Astrocyte (in vitro differentiated cells and primary cell): ENCODE measurements at regions not wholly inside any gene's neighbourhood (a gene's known extent, or its start where the extent isn't known, plus 50 kb on each side); places are given as distances from the start of the nearest gene placed in this dataset.

Experiments used
- DNase-seq: peaks from one replicate; pipeline ENCODE4 v3.0.0-alpha.2; 2010; ENCODE audit warnings: low read depth
- FAIRE-seq: peaks from 2 replicates; lab custom pipeline; 2011; peaks lifted over from hg19 to GRCh38; lab: Jason Lieb, UNC
- H2AFZ ChIP-seq: 2 replicates; pipeline ENCODE4 v1.6.0; 2012; ENCODE audit warnings: low read depth, low read length, inconsistent platforms
- H3K27ac ChIP-seq: 2 replicates; pipeline ENCODE4 v1.5.1; 2011; ENCODE audit warnings: low read depth, low read length, inconsistent platforms
- H3K27me3 ChIP-seq: 2 replicates; pipeline ENCODE4 v1.6.0; 2011; ENCODE audit warnings: low read length, inconsistent platforms; ENCODE audit not compliant: insufficient read depth
- H3K36me3 ChIP-seq: 2 replicates; pipeline ENCODE4 v1.5.1; 2011; ENCODE audit warnings: low read length, inconsistent platforms; ENCODE audit not compliant: insufficient read depth
- H3K4me1 ChIP-seq: 2 replicates; pipeline ENCODE4 v1.5.1; 2011; ENCODE audit warnings: low read length, inconsistent platforms; ENCODE audit not compliant: insufficient read depth
- H3K4me2 ChIP-seq: 2 replicates; pipeline ENCODE4 v1.6.0; 2012; ENCODE audit warnings: low read length, inconsistent platforms
- H3K4me3 ChIP-seq: 2 replicates; pipeline ENCODE4 v1.5.1; 2011; ENCODE audit warnings: low read depth, mild to moderate bottlenecking, low read length, inconsistent platforms; ENCODE audit not compliant: insufficient read depth
- H3K79me2 ChIP-seq: 2 replicates; pipeline ENCODE4 v1.6.0; 2012; ENCODE audit warnings: mild to moderate bottlenecking, low read length, inconsistent platforms; ENCODE audit not compliant: insufficient read depth
- H3K9ac ChIP-seq: 2 replicates; pipeline ENCODE4 v1.6.0; 2012; ENCODE audit warnings: mild to moderate bottlenecking, low read length, inconsistent platforms
- H3K9me3 ChIP-seq: 2 replicates; pipeline ENCODE4 v1.5.1; 2012; ENCODE audit warnings: low read depth, mild to moderate bottlenecking, low read length, inconsistent platforms; ENCODE audit not compliant: insufficient read depth
- H4K20me1 ChIP-seq: 2 replicates; pipeline ENCODE4 v1.6.0; 2012; ENCODE audit warnings: low read length, inconsistent platforms; ENCODE audit not compliant: insufficient read depth
- H3K27ac Mint-ChIP-seq: one replicate; pipeline ENCODE4 v1.8.0; 2021; ENCODE audit warnings: mild to moderate bottlenecking, mixed read lengths; ENCODE audit not compliant: unreplicated experiment
- H3K27me3 Mint-ChIP-seq: one replicate; pipeline ENCODE4 v1.8.0; 2021; ENCODE audit warnings: low read depth, mixed read lengths; ENCODE audit not compliant: unreplicated experiment
- H3K36me3 Mint-ChIP-seq: one replicate; pipeline ENCODE4 v1.8.0; 2021; ENCODE audit warnings: low read depth, mixed read lengths; ENCODE audit not compliant: unreplicated experiment
- H3K4me1 Mint-ChIP-seq: one replicate; pipeline ENCODE4 v1.8.0; 2021; ENCODE audit warnings: low read depth, mixed read lengths; ENCODE audit not compliant: unreplicated experiment
- H3K4me3 Mint-ChIP-seq: one replicate; pipeline ENCODE4 v1.8.0; 2021; ENCODE audit warnings: mild to moderate bottlenecking, moderate library complexity, mixed read lengths; ENCODE audit not compliant: unreplicated experiment
- H3K9me3 Mint-ChIP-seq: one replicate; pipeline ENCODE4 v1.8.0; 2021; ENCODE audit warnings: mild to moderate bottlenecking, mixed read lengths; ENCODE audit not compliant: unreplicated experiment
- EZH2 ChIP-seq: IDR thresholded peaks from 2 replicates; pipeline ENCODE4 v1.6.1; 2012; ENCODE audit warnings: mild to moderate bottlenecking, low read length, inconsistent platforms; ENCODE audit not compliant: insufficient read depth
- TF ChIP-seq, protein P1 (sequence below): IDR thresholded peaks from 2 replicates; pipeline ENCODE4 v1.5.1; 2011; ENCODE audit warnings: low read depth, mild to moderate bottlenecking, inconsistent platforms, low read length, moderate library complexity; ENCODE audit not compliant: insufficient read depth

DNA sequence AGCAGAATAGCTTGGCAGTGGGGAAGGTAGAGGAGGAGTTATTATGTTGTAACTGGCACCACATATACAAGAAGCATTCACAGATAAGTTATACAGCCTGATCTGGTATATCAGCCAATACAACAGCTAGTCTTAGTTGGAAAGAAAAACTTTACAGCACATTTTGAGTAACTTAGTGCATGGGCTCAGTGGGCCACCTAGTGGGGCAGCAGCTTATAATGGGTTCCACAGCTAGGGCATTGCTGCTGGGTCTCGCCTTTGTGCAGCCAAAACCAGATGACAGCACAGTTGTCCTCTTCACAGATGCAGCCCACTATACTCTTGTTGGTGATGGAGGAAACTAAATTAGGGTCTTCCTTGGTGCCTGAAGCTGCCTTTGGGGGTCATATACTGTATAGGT, 448.1 kb upstream of the RASGEF1B start:
- no peaks in the 10 kb centered on the region for H3K9me3 Mint-ChIP-seq
- FAIRE-seq: no peak
- no peaks in the 10 kb centered on the region for H3K9me3 ChIP-seq

GRCh38 chr4:81919223-81919622, 447.5 kb upstream of the RASGEF1B start:
- H2AFZ ChIP-seq: no peak overlapping the region
- TF ChIP-seq EZH2: no peak
- TF ChIP-seq, protein P1, sequence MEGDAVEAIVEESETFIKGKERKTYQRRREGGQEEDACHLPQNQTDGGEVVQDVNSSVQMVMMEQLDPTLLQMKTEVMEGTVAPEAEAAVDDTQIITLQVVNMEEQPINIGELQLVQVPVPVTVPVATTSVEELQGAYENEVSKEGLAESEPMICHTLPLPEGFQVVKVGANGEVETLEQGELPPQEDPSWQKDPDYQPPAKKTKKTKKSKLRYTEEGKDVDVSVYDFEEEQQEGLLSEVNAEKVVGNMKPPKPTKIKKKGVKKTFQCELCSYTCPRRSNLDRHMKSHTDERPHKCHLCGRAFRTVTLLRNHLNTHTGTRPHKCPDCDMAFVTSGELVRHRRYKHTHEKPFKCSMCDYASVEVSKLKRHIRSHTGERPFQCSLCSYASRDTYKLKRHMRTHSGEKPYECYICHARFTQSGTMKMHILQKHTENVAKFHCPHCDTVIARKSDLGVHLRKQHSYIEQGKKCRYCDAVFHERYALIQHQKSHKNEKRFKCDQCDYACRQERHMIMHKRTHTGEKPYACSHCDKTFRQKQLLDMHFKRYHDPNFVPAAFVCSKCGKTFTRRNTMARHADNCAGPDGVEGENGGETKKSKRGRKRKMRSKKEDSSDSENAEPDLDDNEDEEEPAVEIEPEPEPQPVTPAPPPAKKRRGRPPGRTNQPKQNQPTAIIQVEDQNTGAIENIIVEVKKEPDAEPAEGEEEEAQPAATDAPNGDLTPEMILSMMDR: no peak
- no peaks in the 10 kb centered on the region for H3K9me3 ChIP-seq
- no peak overlapping the region for H3K4me3 ChIP-seq
- H3K4me2 ChIP-seq: no peak overlapping the region
- Mint-ChIP-seq H3K4me3 (no peak overlapping the region), H3K36me3 (no peaks in the 10 kb centered on the region), H3K4me1 (no peaks in the 10 kb centered on the region), H3K9me3 (no peaks in the 10 kb centered on the region), H3K27ac (no peak overlapping the region), H3K27me3 (peaks cover 18% of the 10 kb centered on the region)
- DNase-seq: no peak
- H3K27me3 ChIP-seq: no peaks in the 10 kb centered on the region
- H3K4me1 ChIP-seq: no peaks in the 10 kb centered on the region
- no peak for FAIRE-seq
- H4K20me1 ChIP-seq: no peaks in the 10 kb centered on the region
- no peaks in the 10 kb centered on the region for H3K79me2 ChIP-seq
- H3K36me3 ChIP-seq: no peaks in the 10 kb centered on the region
- no peak overlapping the region for H3K27ac ChIP-seq
- H3K9ac ChIP-seq: no peak overlapping the region

More for the DNA sequence above, 448.1 kb upstream of the RASGEF1B start:
- Histone ChIP-seq H2AFZ (no peak overlapping the region), H3K36me3 (no peaks in the 10 kb centered on the region), H3K4me2 (no peak overlapping the region), H3K4me1 (no peaks in the 10 kb centered on the region), H3K4me3 (no peak overlapping the region), H3K9ac (no peak overlapping the region), H3K27ac (no peak overlapping the region), H4K20me1 (no peaks in the 10 kb centered on the region), H3K79me2 (no peaks in the 10 kb centered on the region), H3K27me3 (no peaks in the 10 kb centered on the region)
- no peak overlapping the region for H3K27ac Mint-ChIP-seq
- H3K4me1 Mint-ChIP-seq: no peaks in the 10 kb centered on the region
- no peak overlapping the region for H3K4me3 Mint-ChIP-seq
- H3K27me3 Mint-ChIP-seq: peaks cover 18% of the 10 kb centered on the region
- DNase-seq: no peak
- no peaks in the 10 kb centered on the region for H3K36me3 Mint-ChIP-seq
- TF ChIP-seq EZH2: no peak
- TF ChIP-seq, protein P1: no peak

DNA sequence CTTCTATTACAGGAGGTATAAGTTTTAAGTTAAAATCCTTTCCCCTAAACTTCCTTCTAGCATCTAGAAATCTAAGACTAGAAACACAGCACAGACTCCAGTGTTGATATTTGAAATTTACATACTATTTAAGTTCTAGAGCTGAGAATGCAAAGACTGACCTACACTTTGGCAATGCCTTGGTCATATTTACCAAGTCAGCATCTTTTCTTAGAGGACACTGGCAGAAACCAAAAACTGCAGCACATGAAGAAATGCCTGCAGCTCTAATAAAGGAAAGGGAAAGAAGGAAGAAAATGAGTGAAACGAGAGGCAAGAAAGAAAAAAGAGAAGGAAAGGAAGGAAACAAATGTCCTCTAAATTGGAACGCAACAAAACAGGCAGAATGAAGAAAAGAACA, 443.7 kb upstream of the RASGEF1B start:
- DNase-seq: no peak
- Mint-ChIP-seq H3K9me3 (no peaks in the 10 kb centered on the region), H3K27me3 (peaks cover 9% of the 10 kb centered on the region), H3K27ac (no peak overlapping the region), H3K4me1 (peaks cover 2% of the 10 kb centered on the region), H3K4me3 (no peak overlapping the region), H3K36me3 (no peaks in the 10 kb centered on the region)
- FAIRE-seq: no peak
- no peak overlapping the region for H3K27ac ChIP-seq
- H3K4me2 ChIP-seq: no peak overlapping the region
- no peak overlapping the region for H3K9ac ChIP-seq
- H2AFZ ChIP-seq: no peak overlapping the region
- H3K9me3 ChIP-seq: no peaks in the 10 kb centered on the region
- no peaks in the 10 kb centered on the region for H3K36me3 ChIP-seq
- H4K20me1 ChIP-seq: no peaks in the 10 kb centered on the region
- H3K4me1 ChIP-seq: no peaks in the 10 kb centered on the region
- no peaks in the 10 kb centered on the region for H3K79me2 ChIP-seq
- TF ChIP-seq EZH2: no peak
- TF ChIP-seq, protein P1: no peak
- H3K4me3 ChIP-seq: no peak overlapping the region
- no peaks in the 10 kb centered on the region for H3K27me3 ChIP-seq
